Neutrophil (primary cell): ENCODE measurements at regions not wholly inside any gene's neighbourhood (a gene's known extent, or its start where the extent isn't known, plus 50 kb on each side); places are given as distances from the start of the nearest gene placed in this dataset.

Experiments
- H3K27ac ChIP-seq: fragments of 200-600 bp; sonication (generic); 2 replicates; pipeline ENCODE4 v1.5.1; 2016; ENCODE audit warnings: mild to moderate bottlenecking, moderate library complexity
- H3K27me3 ChIP-seq: fragments of 200-600 bp; sonication (generic); 2 replicates; pipeline ENCODE4 v1.6.0; 2016; ENCODE audit warnings: mild to moderate bottlenecking
- H3K36me3 ChIP-seq: fragments of 200-600 bp; sonication (generic); 2 replicates; pipeline ENCODE4 v1.5.1; 2017
- H3K4me1 ChIP-seq, 2 experiments: fragments of 200-600 bp in 1 of 2; sonication (generic) in 1 of 2; 1 replicate in 1 of 2; 2 replicates in 1 of 2; pipeline versions ENCODE4 v1.5.1 to v1.6.1; 2013 to 2016; ENCODE audit warnings: low read depth in 1 of 2, low read length in 1 of 2, mild to moderate bottlenecking in 1 of 2, moderate library complexity in 1 of 2; ENCODE audit not compliant: control insufficient read depth in 1 of 2, insufficient read depth in 1 of 2
- H3K4me3 ChIP-seq, 2 experiments: fragments of 200-600 bp in 1 of 2; sonication (generic) in 1 of 2; 1 replicate in 1 of 2; 2 replicates in 1 of 2; pipeline ENCODE4 v1.5.1; 2013 to 2016; ENCODE audit warnings: low read depth in 1 of 2, low read length in 1 of 2, mild to moderate bottlenecking in 1 of 2, moderate library complexity in 1 of 2
- H3K9me3 ChIP-seq: fragments of 200-600 bp; sonication (generic); 2 replicates; pipeline ENCODE4 v1.5.1; 2016
- CTCF ChIP-seq: fragments of 200-600 bp; sonication (generic); IDR thresholded peaks from 2 replicates; pipeline ENCODE4 v1.5.1; 2016; ENCODE audit warnings: antibody characterized with exemption

- H3K27me3 ChIP-seq: peaks cover 8% of the 10 kb centered on the region
- no peak for TF ChIP-seq CTCF
- H3K27ac ChIP-seq: no peak overlapping the region
- no peaks in the 10 kb centered on the region for H3K4me1 ChIP-seq
- no peak overlapping the region for H3K4me3 ChIP-seq
- H3K9me3 ChIP-seq: no peaks in the 10 kb centered on the region
- no peaks in the 10 kb centered on the region for H3K36me3 ChIP-seq
Observed at GRCh38 chr10:118484152-118484871, 111.1 kb downstream of the PRLHR start.

- H3K4me1 ChIP-seq: no peaks in the 10 kb centered on the region
- no peaks in the 10 kb centered on the region for H3K9me3 ChIP-seq
Observed at GRCh38 chr10:118483496-118483895, 112.0 kb downstream of the PRLHR start.

GRCh38 chr10:118482393-118483331 is 112.8 kb downstream of the PRLHR start:
- Histone ChIP-seq H3K4me3 (no peak overlapping the region), H3K27ac (no peak overlapping the region), H3K9me3 (no peaks in the 10 kb centered on the region), H3K36me3 (no peaks in the 10 kb centered on the region), H3K4me1 (no peaks in the 10 kb centered on the region), H3K27me3 (peaks cover 16% of the 10 kb centered on the region)
- no peak for TF ChIP-seq CTCF

More at GRCh38 chr10:118483496-118483895, 112.0 kb downstream of the PRLHR start:
- no peak overlapping the region for H3K27ac ChIP-seq
- no peak overlapping the region for H3K4me3 ChIP-seq
- no peak for TF ChIP-seq CTCF
- peaks cover 12% of the 10 kb centered on the region for H3K27me3 ChIP-seq
- H3K36me3 ChIP-seq: no peaks in the 10 kb centered on the region

GRCh38 chr10:118481871-118482270 is 113.6 kb downstream of the PRLHR start:
- peaks cover 22% of the 10 kb centered on the region for H3K27me3 ChIP-seq
- no peaks in the 10 kb centered on the region for H3K9me3 ChIP-seq
- no peak overlapping the region for H3K4me3 ChIP-seq
- no peaks in the 10 kb centered on the region for H3K36me3 ChIP-seq
- H3K27ac ChIP-seq: no peak overlapping the region
- no peaks in the 10 kb centered on the region for H3K4me1 ChIP-seq
- no peak for TF ChIP-seq CTCF

GRCh38 chr10:118475214-118475613 is 120.2 kb downstream of the PRLHR start:
- no peak for TF ChIP-seq CTCF
- H3K9me3 ChIP-seq: no peaks in the 10 kb centered on the region
- H3K4me3 ChIP-seq: no peak overlapping the region
- H3K36me3 ChIP-seq: no peaks in the 10 kb centered on the region
- H3K27ac ChIP-seq: no peak overlapping the region
- no peaks in the 10 kb centered on the region for H3K4me1 ChIP-seq
- peaks cover 45% of the 10 kb centered on the region for H3K27me3 ChIP-seq
